Upper lobe of right lung (tissue), 1 donor: ENCODE measurements at regions not wholly inside any gene's neighbourhood (a gene's known extent, or its start where the extent isn't known, plus 50 kb on each side); places are given as distances from the start of the nearest gene placed in this dataset.

Experiments
- ATAC-seq: fragments of 200-7000 bp; cut with Tn5 transposase; one replicate; pipeline ENCODE4 v1.9.1; 2020; ENCODE audit warnings: mild to moderate bottlenecking, moderate library complexity
- DNase-seq: peaks from one replicate; pipeline ENCODE4 v3.0.0-alpha.2; 2020
- H3K27ac ChIP-seq: fragments of 200-600 bp; one replicate; pipeline ENCODE4 v1.8.0; 2022
- H3K27me3 ChIP-seq: fragments of 200-600 bp; one replicate; pipeline ENCODE4 v1.8.0; 2022; ENCODE audit warnings: mild to moderate bottlenecking
- H3K36me3 ChIP-seq: fragments of 200-600 bp; one replicate; pipeline ENCODE4 v1.8.0; 2022
- H3K4me1 ChIP-seq: fragments of 200-600 bp; one replicate; pipeline ENCODE4 v1.8.0; 2022
- H3K4me3 ChIP-seq: fragments of 200-600 bp; one replicate; pipeline ENCODE4 v1.8.0; 2022; ENCODE audit warnings: mild to moderate bottlenecking
- H3K9me3 ChIP-seq: fragments of 200-600 bp; one replicate; pipeline ENCODE4 v1.8.0; 2022
- intact Hi-C: fragments of 100-400 bp; cut with DNase I; formaldehyde crosslinking; loops from one replicate; pipeline ENCODE4 v1.11.0; 2022
- TF ChIP-seq, protein P1 (sequence below): fragments of 200-600 bp; IDR thresholded peaks from one replicate; pipeline ENCODE4 v1.8.0; 2022; ENCODE audit warnings: antibody characterized with exemption
- donor health status: DM: no; HTN: yes; CAD: no; lungs with severe emphysema.

DNA sequence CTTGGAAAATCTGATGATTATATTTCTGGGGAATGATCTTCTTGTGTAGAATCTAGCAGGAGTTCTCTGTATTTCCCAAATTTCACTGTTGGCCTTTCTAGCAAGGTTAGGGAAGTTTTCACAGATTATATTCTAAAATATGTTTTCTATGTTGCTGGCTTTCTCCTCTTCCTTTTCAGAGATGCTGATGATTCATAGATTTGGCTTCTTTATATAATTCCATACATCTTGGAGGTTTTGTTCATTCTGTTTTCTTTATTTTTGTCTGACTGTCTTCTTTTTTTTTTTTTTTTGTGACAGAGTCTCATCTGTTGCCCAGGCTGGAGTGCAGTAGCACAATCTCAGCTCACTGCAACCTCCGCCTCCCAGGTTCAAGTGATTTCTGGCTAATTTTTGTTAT lies 957.9 kb upstream of the SLIT2 start:
- Histone ChIP-seq H3K36me3 (no peaks in the 10 kb centered on the region), H3K4me3 (no peak overlapping the region), H3K27me3 (no peaks in the 10 kb centered on the region), H3K27ac (no peak overlapping the region), H3K9me3 (peaks cover 8% of the 10 kb centered on the region), H3K4me1 (no peaks in the 10 kb centered on the region)
- TF ChIP-seq, protein P1, sequence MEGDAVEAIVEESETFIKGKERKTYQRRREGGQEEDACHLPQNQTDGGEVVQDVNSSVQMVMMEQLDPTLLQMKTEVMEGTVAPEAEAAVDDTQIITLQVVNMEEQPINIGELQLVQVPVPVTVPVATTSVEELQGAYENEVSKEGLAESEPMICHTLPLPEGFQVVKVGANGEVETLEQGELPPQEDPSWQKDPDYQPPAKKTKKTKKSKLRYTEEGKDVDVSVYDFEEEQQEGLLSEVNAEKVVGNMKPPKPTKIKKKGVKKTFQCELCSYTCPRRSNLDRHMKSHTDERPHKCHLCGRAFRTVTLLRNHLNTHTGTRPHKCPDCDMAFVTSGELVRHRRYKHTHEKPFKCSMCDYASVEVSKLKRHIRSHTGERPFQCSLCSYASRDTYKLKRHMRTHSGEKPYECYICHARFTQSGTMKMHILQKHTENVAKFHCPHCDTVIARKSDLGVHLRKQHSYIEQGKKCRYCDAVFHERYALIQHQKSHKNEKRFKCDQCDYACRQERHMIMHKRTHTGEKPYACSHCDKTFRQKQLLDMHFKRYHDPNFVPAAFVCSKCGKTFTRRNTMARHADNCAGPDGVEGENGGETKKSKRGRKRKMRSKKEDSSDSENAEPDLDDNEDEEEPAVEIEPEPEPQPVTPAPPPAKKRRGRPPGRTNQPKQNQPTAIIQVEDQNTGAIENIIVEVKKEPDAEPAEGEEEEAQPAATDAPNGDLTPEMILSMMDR, result no peak
- intact Hi-C loops, result no loop called here
- no peak for ATAC-seq
- no peak for DNase-seq

DNA sequence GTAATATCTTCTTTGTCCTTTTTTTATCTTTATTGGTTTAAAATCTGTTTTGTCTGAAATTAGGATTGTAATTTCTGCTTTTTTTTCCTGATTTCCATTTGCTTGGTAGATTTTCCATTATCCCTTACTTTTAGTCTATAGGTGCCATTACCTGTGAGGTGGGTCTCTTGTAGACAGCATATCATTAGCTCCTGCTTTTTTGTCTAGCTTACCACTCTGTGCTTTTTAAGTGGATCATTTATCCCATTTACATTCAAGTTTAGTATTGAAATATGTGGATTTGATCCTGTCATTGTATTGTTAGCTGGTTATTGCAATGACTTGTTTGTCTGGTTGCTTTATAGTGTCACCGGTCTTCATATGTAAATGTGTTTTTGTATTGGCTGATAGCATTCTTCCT lies 958.6 kb upstream of the SLIT2 start:
- DNase-seq (no peak), ATAC-seq (no peak)
- TF ChIP-seq, protein P1, result no peak
- Histone ChIP-seq H3K9me3 (peaks cover 8% of the 10 kb centered on the region), H3K4me1 (no peaks in the 10 kb centered on the region), H3K27ac (no peak overlapping the region), H3K36me3 (no peaks in the 10 kb centered on the region), H3K27me3 (no peaks in the 10 kb centered on the region), H3K4me3 (no peak overlapping the region)
- intact Hi-C loops, result no loop called here

DNA sequence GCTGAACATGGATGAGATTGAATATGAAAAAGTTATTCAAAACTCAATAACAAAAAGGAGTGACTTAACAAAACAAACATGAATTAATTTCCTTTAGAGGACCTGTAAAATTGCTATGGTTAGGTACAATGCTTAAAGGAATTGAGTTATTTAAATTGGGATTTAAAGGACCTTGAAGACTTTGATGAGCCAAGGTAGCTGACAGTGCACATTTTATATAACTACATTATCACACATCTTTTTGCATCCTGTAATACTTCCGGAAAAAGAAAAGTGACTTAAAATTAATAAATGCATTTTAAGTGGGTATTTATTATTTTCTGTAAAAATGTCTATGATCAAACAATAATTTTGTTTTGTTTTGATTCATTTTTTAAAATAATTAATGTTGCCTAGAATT lies 964.8 kb upstream of the SLIT2 start:
- TF ChIP-seq, protein P1, result no peak
- intact Hi-C loops, result no loop called here
- DNase-seq (no peak), ATAC-seq (no peak)
- Histone ChIP-seq H3K27me3 (no peaks in the 10 kb centered on the region), H3K27ac (no peak overlapping the region), H3K4me3 (no peak overlapping the region), H3K4me1 (no peaks in the 10 kb centered on the region), H3K9me3 (no peaks in the 10 kb centered on the region), H3K36me3 (no peaks in the 10 kb centered on the region)

DNA sequence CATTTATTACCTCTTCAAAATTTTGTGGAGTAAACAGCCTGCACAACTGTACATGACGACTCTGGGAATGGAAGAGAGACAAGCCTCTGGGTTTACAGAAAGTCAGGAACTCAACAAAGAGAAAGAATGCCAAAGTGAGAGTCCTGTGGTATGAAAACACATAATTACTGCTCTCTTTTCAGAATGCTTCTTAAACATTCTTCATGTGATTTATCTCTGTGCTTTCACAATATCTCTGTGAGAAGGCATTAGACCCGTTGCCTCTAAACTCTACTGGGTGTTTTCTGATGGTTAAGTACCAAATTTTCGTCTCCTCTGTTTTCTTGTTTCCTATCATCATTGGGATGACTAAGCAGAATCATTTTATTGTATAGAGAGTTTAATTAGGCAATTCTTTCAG lies 966.6 kb upstream of the SLIT2 start:
- Histone ChIP-seq H3K27ac (no peak overlapping the region), H3K36me3 (no peaks in the 10 kb centered on the region), H3K9me3 (peaks cover 3% of the 10 kb centered on the region), H3K4me1 (no peaks in the 10 kb centered on the region), H3K27me3 (no peaks in the 10 kb centered on the region), H3K4me3 (no peak overlapping the region)
- ATAC-seq (no peak), DNase-seq (no peak)
- intact Hi-C loops, result no loop called here
- TF ChIP-seq, protein P1, result no peak

DNA sequence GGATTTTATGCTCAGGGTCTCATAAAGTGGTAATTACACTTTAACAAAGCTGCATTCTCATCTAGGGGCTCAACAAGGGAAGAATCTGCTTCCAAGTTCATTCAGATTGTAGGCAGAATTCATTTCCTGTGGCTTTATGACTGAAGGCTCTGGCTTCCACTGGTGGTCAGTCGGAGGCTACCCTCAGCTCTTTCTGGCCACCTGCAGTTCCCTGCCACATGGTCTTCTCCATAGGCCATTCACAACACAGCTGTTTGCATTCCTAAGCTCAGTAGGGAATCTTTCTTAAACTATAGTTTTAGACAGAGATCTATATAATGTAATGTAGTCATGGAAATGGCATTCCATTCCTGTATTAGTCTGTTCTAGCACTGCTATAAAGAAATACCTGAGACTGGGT lies 973.0 kb upstream of the SLIT2 start:
- Histone ChIP-seq H3K4me1 (no peaks in the 10 kb centered on the region), H3K27me3 (no peaks in the 10 kb centered on the region), H3K4me3 (no peak overlapping the region), H3K27ac (no peak overlapping the region), H3K9me3 (peaks cover 3% of the 10 kb centered on the region), H3K36me3 (no peaks in the 10 kb centered on the region)
- ATAC-seq (no peak), DNase-seq (no peak)
- TF ChIP-seq, protein P1, result no peak
- intact Hi-C loops, result no loop called here

DNA sequence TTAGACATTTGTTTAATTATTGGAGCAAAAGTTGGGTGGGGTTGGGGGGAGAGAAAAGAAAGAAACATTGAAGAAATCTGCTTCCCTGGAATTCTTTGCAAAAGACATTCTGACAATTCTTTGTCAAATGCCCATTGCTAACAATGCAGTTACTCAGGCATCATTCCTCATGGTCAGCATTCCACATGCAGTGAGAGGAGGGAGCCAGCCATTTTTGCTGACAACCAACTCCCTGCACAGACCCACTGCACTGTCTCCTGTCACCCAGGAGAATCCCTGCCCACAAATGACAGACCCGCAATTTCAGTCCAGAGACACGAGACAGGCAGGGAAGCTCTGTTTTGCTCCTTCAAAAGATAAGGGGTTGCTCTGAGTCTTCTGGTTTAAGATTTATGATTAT lies 985.1 kb upstream of the SLIT2 start:
- intact Hi-C loops, result no loop called here
- DNase-seq (no peak), ATAC-seq (no peak)
- no peak overlapping the region for H3K4me3 ChIP-seq
- TF ChIP-seq, protein P1, result no peak
- no peaks in the 10 kb centered on the region for H3K27me3 ChIP-seq
- H3K4me1 ChIP-seq, result no peaks in the 10 kb centered on the region
- H3K36me3 ChIP-seq, result no peaks in the 10 kb centered on the region
- H3K27ac ChIP-seq, result no peak overlapping the region
- no peaks in the 10 kb centered on the region for H3K9me3 ChIP-seq
